Parathyroid adenoma (tissue), 2 donors: ENCODE measurements at regions not wholly inside any gene's neighbourhood (a gene's known extent, or its start where the extent isn't known, plus 50 kb on each side); places are given as distances from the start of the nearest gene placed in this dataset.

Experiments
- H2AFZ ChIP-seq: fragments of 300-600 bp; sonication (generic); one replicate; pipeline ENCODE4 v1.7.0; 2017; ENCODE audit warnings: antibody characterized with exemption, mild to moderate bottlenecking
- H3K27ac ChIP-seq: fragments of 300-600 bp; sonication (generic); one replicate; pipeline ENCODE4 v1.7.0; 2017
- H3K27me3 ChIP-seq: fragments of 300-600 bp; sonication (generic); one replicate; pipeline ENCODE4 v1.7.0; 2017; ENCODE audit warnings: low read length; ENCODE audit not compliant: control insufficient read depth, insufficient read depth
- H3K36me3 ChIP-seq: fragments of 300-600 bp; sonication (generic); one replicate; pipeline ENCODE4 v1.7.0; 2017; ENCODE audit warnings: low read length; ENCODE audit not compliant: control insufficient read depth, insufficient read depth
- H3K4me1 ChIP-seq: fragments of 300-600 bp; sonication (generic); one replicate; pipeline ENCODE4 v1.7.0; 2017; ENCODE audit warnings: control low read depth
- H3K4me2 ChIP-seq: fragments of 300-600 bp; sonication (generic); one replicate; pipeline ENCODE4 v1.7.0; 2017; ENCODE audit warnings: low read length
- H3K4me3 ChIP-seq: fragments of 300-600 bp; sonication (generic); one replicate; pipeline ENCODE4 v1.7.0; 2017; ENCODE audit warnings: low read depth, low read length
- H3K79me2 ChIP-seq: fragments of 300-600 bp; sonication (generic); one replicate; pipeline ENCODE4 v1.7.0; 2017; ENCODE audit warnings: control low read depth
- H3K9ac ChIP-seq: fragments of 300-600 bp; sonication (generic); one replicate; pipeline ENCODE4 v1.7.0; 2017; ENCODE audit warnings: mild to moderate bottlenecking
- H3K9me3 ChIP-seq: fragments of 300-600 bp; sonication (generic); one replicate; pipeline ENCODE4 v1.7.0; 2017; ENCODE audit warnings: low read length; ENCODE audit not compliant: control insufficient read depth
- CTCF ChIP-seq: fragments of 300-600 bp; sonication (generic); IDR thresholded peaks from one replicate; pipeline ENCODE4 v1.7.0; 2017; ENCODE audit warnings: antibody characterized with exemption, mild to moderate bottlenecking
- donor health status: primary hyperparathyroidism.

- Histone ChIP-seq H3K9ac (no peak overlapping the region), H3K27ac (no peak overlapping the region)
Measured at GRCh38 chr19:29289020-29289419, 76.1 kb upstream of the UQCRFS1 start.

GRCh38 chr19:29290853-29291252 is 77.9 kb upstream of the UQCRFS1 start:
- Histone ChIP-seq H3K9me3 (no peaks in the 10 kb centered on the region), H3K4me2 (no peak overlapping the region), H3K27ac (no peak overlapping the region), H3K4me3 (no peak overlapping the region), H3K79me2 (no peaks in the 10 kb centered on the region), H3K27me3 (no peaks in the 10 kb centered on the region), H2AFZ (no peak overlapping the region), H3K4me1 (peaks cover 26% of the 10 kb centered on the region), H3K36me3 (no peaks in the 10 kb centered on the region), H3K9ac (no peak overlapping the region)
- no peak for TF ChIP-seq CTCF

More at GRCh38 chr19:29289020-29289419, 76.1 kb upstream of the UQCRFS1 start:
- H3K36me3 ChIP-seq: no peaks in the 10 kb centered on the region
- H3K9me3 ChIP-seq: no peaks in the 10 kb centered on the region
- no peak overlapping the region for H3K4me2 ChIP-seq
- no peak overlapping the region for H2AFZ ChIP-seq
- H3K79me2 ChIP-seq: no peaks in the 10 kb centered on the region
- H3K27me3 ChIP-seq: no peaks in the 10 kb centered on the region
- TF ChIP-seq CTCF: no peak
- peaks cover 22% of the 10 kb centered on the region for H3K4me1 ChIP-seq
- no peak overlapping the region for H3K4me3 ChIP-seq

GRCh38 chr19:29292153-29292552 is 79.2 kb upstream of the UQCRFS1 start:
- Histone ChIP-seq H3K9ac (no peak overlapping the region), H3K79me2 (no peaks in the 10 kb centered on the region), H3K4me3 (no peak overlapping the region), H3K9me3 (no peaks in the 10 kb centered on the region), H2AFZ (no peak overlapping the region), H3K27me3 (no peaks in the 10 kb centered on the region), H3K36me3 (no peaks in the 10 kb centered on the region), H3K27ac (no peak overlapping the region), H3K4me1 (peaks cover 14% of the 10 kb centered on the region), H3K4me2 (no peak overlapping the region)
- no peak for TF ChIP-seq CTCF

GRCh38 chr19:29292562-29292961 is 79.6 kb upstream of the UQCRFS1 start:
- no peaks in the 10 kb centered on the region for H3K27me3 ChIP-seq
- H3K9me3 ChIP-seq: no peaks in the 10 kb centered on the region
- no peak overlapping the region for H3K9ac ChIP-seq
- no peak overlapping the region for H3K4me2 ChIP-seq
- no peak overlapping the region for H2AFZ ChIP-seq
- no peak overlapping the region for H3K27ac ChIP-seq
- H3K36me3 ChIP-seq: no peaks in the 10 kb centered on the region
- no peaks in the 10 kb centered on the region for H3K79me2 ChIP-seq
- TF ChIP-seq CTCF: no peak
- H3K4me3 ChIP-seq: no peak overlapping the region
- peaks cover 11% of the 10 kb centered on the region for H3K4me1 ChIP-seq

GRCh38 chr19:29293292-29293691 is 80.3 kb upstream of the UQCRFS1 start:
- no peaks in the 10 kb centered on the region for H3K36me3 ChIP-seq
- no peak overlapping the region for H3K27ac ChIP-seq
- H3K4me1 ChIP-seq: peaks cover 9% of the 10 kb centered on the region
- H3K9ac ChIP-seq: no peak overlapping the region
- no peaks in the 10 kb centered on the region for H3K79me2 ChIP-seq
- no peak overlapping the region for H3K4me2 ChIP-seq
- no peak overlapping the region for H2AFZ ChIP-seq
- no peak for TF ChIP-seq CTCF
- H3K4me3 ChIP-seq: no peak overlapping the region
- H3K9me3 ChIP-seq: no peaks in the 10 kb centered on the region
- no peaks in the 10 kb centered on the region for H3K27me3 ChIP-seq
